Tibial artery (tissue), 4 donors: ENCODE measurements at regions not wholly inside any gene's neighbourhood (a gene's known extent, or its start where the extent isn't known, plus 50 kb on each side); places are given as distances from the start of the nearest gene placed in this dataset.

Source experiments
- DNase-seq, 2 donors: peaks; one replicate each; pipeline ENCODE4 v3.0.0-alpha.2; 2019
- H3K27ac ChIP-seq, 2 donors: fragments of 200-600 bp; sonication (generic) in 1 of 2; 1 replicate in 1 of 2; 2 replicates in 1 of 2; pipeline ENCODE4 v1.5.1; 2018 to 2019; ENCODE audit warnings: mild to moderate bottlenecking in 1 of 2
- H3K27me3 ChIP-seq, 2 donors: fragments of 200-600 bp; sonication (generic) in 1 of 2; one replicate each; pipeline versions ENCODE4 v1.5.1 to v1.6.0; 2016 to 2019
- H3K36me3 ChIP-seq, 3 donors: fragments of 200-600 bp; sonication (generic) in 2 of 3; one replicate each; pipeline ENCODE4 v1.5.1; 2016 to 2019; ENCODE audit warnings: mild to moderate bottlenecking in 2 of 3
- H3K4me1 ChIP-seq, 4 donors: fragments of 200-600 bp; sonication (generic) in 2 of 4; 1 replicate in 3 of 4; 2 replicates in 1 of 4; pipeline ENCODE4 v1.5.1; 2016 to 2019
- H3K4me3 ChIP-seq, 2 donors: fragments of 200-600 bp; sonication (generic) in 1 of 2; 1 replicate in 1 of 2; 2 replicates in 1 of 2; pipeline ENCODE4 v1.5.1; 2018 to 2019; ENCODE audit warnings: mild to moderate bottlenecking in 2 of 2
- H3K9me3 ChIP-seq, 3 donors: fragments of 200-600 bp; sonication (generic) in 1 of 3; one replicate each; pipeline ENCODE4 v1.5.1; 2016 to 2019
- intact Hi-C: fragments of 100-400 bp; cut with DNase I; formaldehyde crosslinking; loops from one replicate; pipeline ENCODE4 v1.15.0; 2023; ENCODE audit warnings: low total_unique reads
- TF ChIP-seq, protein P1 (sequence below), 2 experiments: fragments of 200-600 bp in 1 of 2; fragments of 450-650 bp in 1 of 2; IDR thresholded peaks; one replicate each; pipeline ENCODE4 v1.5.1; 2017 to 2019; ENCODE audit warnings: antibody characterized with exemption in 2 of 2, mild to moderate bottlenecking in 1 of 2, moderate library complexity in 1 of 2

DNA sequence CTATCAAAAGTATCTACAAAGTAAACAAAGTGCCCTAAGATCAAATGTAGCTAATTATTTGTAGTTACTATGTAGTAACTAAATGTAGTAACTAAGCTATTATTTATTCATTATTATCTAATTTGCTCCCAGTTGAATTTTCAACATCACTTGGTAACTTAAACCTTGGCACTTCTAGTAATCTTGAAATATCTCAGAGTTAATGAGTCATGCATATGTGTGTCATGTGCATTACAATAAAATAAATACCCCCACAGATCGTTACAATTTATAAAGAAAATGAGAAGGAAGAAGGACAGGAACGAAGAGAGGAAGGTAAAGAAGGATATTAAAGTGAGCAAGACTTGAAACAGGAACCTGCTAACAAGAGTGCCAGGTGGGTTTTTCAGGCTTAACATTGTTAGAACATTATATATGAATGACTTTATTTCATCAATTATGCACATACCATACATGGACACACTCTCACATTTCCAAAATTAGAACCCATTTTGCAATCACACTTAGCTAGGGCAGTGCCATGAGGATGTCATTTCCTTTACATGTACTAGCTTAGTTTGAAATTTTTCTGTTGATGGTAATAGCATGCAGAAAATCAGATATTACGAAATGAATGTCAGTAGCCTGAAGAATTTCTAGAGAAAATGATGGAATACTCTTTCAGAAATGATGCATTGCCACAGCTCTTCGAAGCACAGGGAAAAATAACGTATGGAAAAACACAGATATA is 1670.4 kb upstream of the AGA start:
- TF ChIP-seq, protein P1, sequence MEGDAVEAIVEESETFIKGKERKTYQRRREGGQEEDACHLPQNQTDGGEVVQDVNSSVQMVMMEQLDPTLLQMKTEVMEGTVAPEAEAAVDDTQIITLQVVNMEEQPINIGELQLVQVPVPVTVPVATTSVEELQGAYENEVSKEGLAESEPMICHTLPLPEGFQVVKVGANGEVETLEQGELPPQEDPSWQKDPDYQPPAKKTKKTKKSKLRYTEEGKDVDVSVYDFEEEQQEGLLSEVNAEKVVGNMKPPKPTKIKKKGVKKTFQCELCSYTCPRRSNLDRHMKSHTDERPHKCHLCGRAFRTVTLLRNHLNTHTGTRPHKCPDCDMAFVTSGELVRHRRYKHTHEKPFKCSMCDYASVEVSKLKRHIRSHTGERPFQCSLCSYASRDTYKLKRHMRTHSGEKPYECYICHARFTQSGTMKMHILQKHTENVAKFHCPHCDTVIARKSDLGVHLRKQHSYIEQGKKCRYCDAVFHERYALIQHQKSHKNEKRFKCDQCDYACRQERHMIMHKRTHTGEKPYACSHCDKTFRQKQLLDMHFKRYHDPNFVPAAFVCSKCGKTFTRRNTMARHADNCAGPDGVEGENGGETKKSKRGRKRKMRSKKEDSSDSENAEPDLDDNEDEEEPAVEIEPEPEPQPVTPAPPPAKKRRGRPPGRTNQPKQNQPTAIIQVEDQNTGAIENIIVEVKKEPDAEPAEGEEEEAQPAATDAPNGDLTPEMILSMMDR (IDR thresholded peaks at IDR 0.05): no peak
- no peaks in the 10 kb centered on the region for H3K27me3 ChIP-seq
- H3K27ac ChIP-seq: no peak overlapping the region
- H3K4me3 ChIP-seq: no peak overlapping the region
- H3K4me1 ChIP-seq: no peaks in the 10 kb centered on the region
- intact Hi-C loops: no loop called here
- H3K9me3 ChIP-seq: no peaks in the 10 kb centered on the region
- DNase-seq: no peak
- H3K36me3 ChIP-seq: no peaks in the 10 kb centered on the region

DNA sequence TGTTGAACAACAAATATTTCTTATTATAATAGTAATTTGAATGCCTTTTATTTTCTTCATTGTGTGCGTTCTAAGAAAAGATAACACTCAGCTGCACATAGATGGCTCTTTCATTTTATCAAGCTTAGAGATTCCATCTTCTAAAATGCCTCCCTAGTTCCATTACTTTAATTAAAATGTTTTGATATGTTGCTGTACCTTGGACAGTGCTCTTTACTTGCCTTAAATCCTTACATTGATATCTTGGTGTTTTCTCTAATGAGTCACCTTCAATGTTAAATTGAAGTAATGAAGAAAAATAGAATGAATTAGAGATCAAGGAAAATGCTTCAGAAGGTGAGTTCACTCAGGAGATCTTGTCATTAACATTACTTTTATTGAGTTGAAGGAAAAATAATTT is 1672.4 kb upstream of the AGA start:
- Histone ChIP-seq H3K27ac (no peak overlapping the region), H3K4me1 (no peaks in the 10 kb centered on the region), H3K36me3 (no peaks in the 10 kb centered on the region), H3K4me3 (no peak overlapping the region), H3K9me3 (no peaks in the 10 kb centered on the region), H3K27me3 (no peaks in the 10 kb centered on the region)
- no peak for DNase-seq
- TF ChIP-seq, protein P1 (IDR thresholded peaks at IDR 0.05): no peak
- intact Hi-C loops: no loop called here

DNA sequence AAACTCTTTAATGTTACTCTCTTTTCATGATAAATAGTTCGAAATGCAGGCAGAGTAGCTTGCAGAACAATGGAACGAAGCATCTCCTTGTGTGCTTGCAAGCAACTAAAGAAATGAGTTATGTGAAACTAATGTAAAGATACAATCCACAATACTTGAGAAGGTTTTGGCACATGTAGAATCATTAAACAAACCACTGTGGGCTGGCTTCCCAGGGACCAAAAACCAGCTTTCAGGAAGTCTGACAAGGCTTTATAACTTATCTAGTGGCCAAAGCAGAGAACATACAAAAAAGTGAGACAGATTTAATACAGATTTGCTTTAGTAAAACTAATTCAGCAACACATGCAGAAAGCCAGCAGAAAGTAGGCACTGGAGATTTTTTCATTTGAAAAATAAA is 1673.8 kb upstream of the AGA start:
- H3K36me3 ChIP-seq: no peaks in the 10 kb centered on the region
- intact Hi-C loops: no loop called here
- no peak overlapping the region for H3K27ac ChIP-seq
- H3K9me3 ChIP-seq: no peaks in the 10 kb centered on the region
- no peaks in the 10 kb centered on the region for H3K4me1 ChIP-seq
- H3K27me3 ChIP-seq: no peaks in the 10 kb centered on the region
- no peak for DNase-seq
- no peak overlapping the region for H3K4me3 ChIP-seq
- TF ChIP-seq, protein P1 (IDR thresholded peaks at IDR 0.05): no peak

DNA sequence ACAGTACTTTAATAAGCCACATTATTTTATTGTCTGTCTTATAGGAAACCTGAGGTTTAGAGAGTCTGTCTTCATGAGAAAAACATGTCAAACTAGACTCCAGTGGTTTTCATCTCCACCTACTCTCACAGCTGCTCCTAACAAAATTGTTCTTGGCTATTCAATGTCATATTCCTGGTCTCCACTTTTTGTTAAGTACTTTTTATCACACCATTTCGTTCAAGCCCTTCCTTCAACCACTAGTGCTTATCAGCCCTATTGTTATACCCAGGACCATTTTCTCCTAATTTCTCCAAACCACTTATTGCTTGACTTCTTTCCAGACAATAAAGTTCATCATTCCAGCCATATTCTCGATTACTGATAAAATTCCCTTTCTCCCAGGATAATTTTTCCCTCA is 1674.3 kb upstream of the AGA start:
- intact Hi-C loops: no loop called here
- Histone ChIP-seq H3K9me3 (no peaks in the 10 kb centered on the region), H3K27me3 (no peaks in the 10 kb centered on the region), H3K4me3 (no peak overlapping the region), H3K27ac (no peak overlapping the region), H3K4me1 (no peaks in the 10 kb centered on the region), H3K36me3 (no peaks in the 10 kb centered on the region)
- TF ChIP-seq, protein P1 (IDR thresholded peaks at IDR 0.05): no peak
- DNase-seq: no peak

DNA sequence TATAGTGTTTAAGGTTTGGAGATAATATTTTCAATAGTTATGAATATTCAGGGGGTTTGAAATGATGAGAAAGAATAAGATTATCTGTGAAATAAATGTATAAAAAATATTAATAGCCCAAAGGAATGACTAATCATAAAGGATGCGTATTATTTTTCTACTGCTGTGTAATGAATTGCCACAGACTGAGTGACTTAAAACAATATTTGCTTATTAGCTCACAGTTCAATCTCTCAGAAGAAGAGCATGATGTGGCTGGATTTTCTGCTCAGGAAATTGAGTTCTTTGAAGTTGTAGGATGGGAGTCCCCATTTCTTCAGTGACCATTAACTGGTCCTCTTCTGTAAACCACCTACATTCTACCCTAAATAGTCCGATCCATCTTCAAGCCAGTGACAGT is 1680.8 kb upstream of the AGA start:
- DNase-seq: no peak

More for the DNA sequence above, 1680.8 kb upstream of the AGA start:
- no peaks in the 10 kb centered on the region for H3K36me3 ChIP-seq
- H3K9me3 ChIP-seq: no peaks in the 10 kb centered on the region
- intact Hi-C loops: no loop called here
- H3K4me1 ChIP-seq: no peaks in the 10 kb centered on the region
- no peak overlapping the region for H3K27ac ChIP-seq
- no peak overlapping the region for H3K4me3 ChIP-seq
- TF ChIP-seq, protein P1 (IDR thresholded peaks at IDR 0.05): no peak
- no peaks in the 10 kb centered on the region for H3K27me3 ChIP-seq
